GM12878 (cell line): ENCODE measurements at regions not wholly inside any gene's neighbourhood (a gene's known extent, or its start where the extent isn't known, plus 50 kb on each side); places are given as distances from the start of the nearest gene placed in this dataset.

Source experiments
- ATAC-seq: fragments of 200-7000 bp; cut with Tn5 transposase; 3 replicates; pipeline ENCODE4 v1.9.1; 2020; ENCODE audit warnings: mild to moderate bottlenecking, moderate library complexity
- BruUV-seq: library from RNA; stranded (reverse); fragments of 400-500 nt; replicated peaks from 2 replicates; lab custom pipeline; 2021; lab: Mats Ljungman, UMichigan
- CTCF ChIA-PET: fragments of 300-600 bp; sonication (Branson Sonifier 250); formaldehyde crosslinking; extraction: SDS; loops from one replicate; lab custom pipeline; 2021; ENCODE audit warnings: inconsistent platforms; lab: Yijun Ruan, JAX
- POLR2A ChIA-PET: fragments of 350-600 bp; formaldehyde crosslinking; extraction: SDS; loops from one replicate; lab custom pipeline; 2021; ENCODE audit warnings: inconsistent platforms; lab: Charles Lee
- RAD21 ChIA-PET: fragments of 300-600 bp; sonication (Branson Sonifier 250); formaldehyde crosslinking; loops from one replicate; lab custom pipeline; 2023; ENCODE audit warnings: antibody characterized with exemption; ENCODE audit not compliant: unreplicated experiment; lab: Charles Lee
- SMC1A ChIA-PET: fragments of 300-600 bp; sonication (Branson Sonifier 250); formaldehyde crosslinking; loops from one replicate; lab custom pipeline; 2023; ENCODE audit not compliant: unreplicated experiment, uncharacterized antibody; lab: Charles Lee
- DNase-seq: peaks from one replicate; pipeline ENCODE4 v3.0.0-alpha.2; 2011; ENCODE audit warnings: low read depth, low spot score
- FAIRE-seq: peaks from 3 replicates; lab custom pipeline; 2011; peaks lifted over from hg19 to GRCh38; lab: Jason Lieb, UNC
- H2AFZ ChIP-seq: 2 replicates; pipeline ENCODE4 v1.6.0; 2011; ENCODE audit warnings: low read depth, low read length, control low read depth; ENCODE audit not compliant: control insufficient read depth
- H3K27ac ChIP-seq: 2 replicates; pipeline ENCODE4 v1.5.1; 2011; ENCODE audit warnings: control low read depth; ENCODE audit not compliant: control insufficient read depth, insufficient read depth
- H3K27me3 ChIP-seq, 2 experiments: replicated peaks in 1 of 2; 2 replicates each; pipeline versions ENCODE4 v1.6.0 to v1.6.1; 2011; ENCODE audit warnings: low read length in 1 of 2; ENCODE audit not compliant: control insufficient read depth in 2 of 2, insufficient read depth in 2 of 2
- H3K36me3 ChIP-seq, 2 experiments: 2 replicates each; pipeline ENCODE4 v1.5.1; 2011; ENCODE audit warnings: low read length in 1 of 2; ENCODE audit not compliant: control insufficient read depth in 2 of 2, insufficient read depth in 2 of 2
- H3K4me1 ChIP-seq: 2 replicates; pipeline ENCODE4 v1.6.1; 2011; ENCODE audit warnings: mild to moderate bottlenecking, low read length, moderate library complexity, mixed read lengths; ENCODE audit not compliant: control insufficient read depth, insufficient read depth
- H3K4me2 ChIP-seq: 2 replicates; pipeline ENCODE4 v1.6.0; 2011; ENCODE audit warnings: control low read depth; ENCODE audit not compliant: control insufficient read depth, insufficient read depth
- H3K4me3 ChIP-seq: fragments of 200-600 bp; sonication (generic); 2 replicates; pipeline ENCODE4 v1.5.1; 2016
- H3K79me2 ChIP-seq: 2 replicates; pipeline ENCODE4 v1.6.0; 2011; ENCODE audit warnings: low read length; ENCODE audit not compliant: control insufficient read depth, insufficient read depth
- H3K9ac ChIP-seq: 2 replicates; pipeline ENCODE4 v1.8.0; 2011; ENCODE audit warnings: low read length, control low read depth, mixed read lengths; ENCODE audit not compliant: control insufficient read depth, insufficient read depth
- H3K9me3 ChIP-seq: replicated peaks from 3 replicates; pipeline ENCODE4 v1.5.1; 2011; ENCODE audit warnings: mild to moderate bottlenecking, low read length; ENCODE audit not compliant: control insufficient read depth, insufficient read depth
- H4K20me1 ChIP-seq: 2 replicates; pipeline ENCODE4 v1.6.0; 2011; ENCODE audit not compliant: control insufficient read depth, insufficient read depth
- CEBPB ChIP-seq, 2 experiments: fragments of 150-350 bp in 1 of 2; IDR thresholded peaks; 2 replicates each; pipeline ENCODE4 v1.6.1; 2012 to 2014; ENCODE audit warnings: low read depth in 2 of 2, low read length in 2 of 2, borderline replicate concordance in 1 of 2, inconsistent platforms in 1 of 2
- CREM ChIP-seq: IDR thresholded peaks from 2 replicates; pipeline ENCODE4 v1.6.1; 2014; ENCODE audit warnings: antibody characterized with exemption, low read depth
- EED ChIP-seq: sonication (generic); IDR thresholded peaks from 2 replicates; pipeline ENCODE4 v1.6.1; 2016; ENCODE audit warnings: antibody characterized with exemption, low read depth
- EP300 ChIP-seq, 2 experiments: fragments of 150-350 bp in 1 of 2; IDR thresholded peaks; 2 replicates each; pipeline ENCODE4 v1.6.1; 2011 to 2012; ENCODE audit warnings: low read depth in 2 of 2, low read length in 2 of 2, borderline replicate concordance in 1 of 2, improper control_type of control experiment in 1 of 2, inconsistent platforms in 1 of 2; ENCODE audit not compliant: control insufficient read depth in 1 of 2
- FOXK2 ChIP-seq: fragments of 450-650 bp; IDR thresholded peaks from 2 replicates; pipeline ENCODE4 v1.6.1; 2017; ENCODE audit warnings: mild to moderate bottlenecking, moderate library complexity
- HDGF ChIP-seq: fragments of 450-650 bp; IDR thresholded peaks from 2 replicates; pipeline ENCODE4 v1.6.1; 2016; ENCODE audit warnings: antibody characterized with exemption
- KAT2A ChIP-seq: conservative IDR thresholded peaks from 2 replicates; pipeline ENCODE4 v1.6.1; 2011; ENCODE audit warnings: low read depth, low read length; ENCODE audit not compliant: control insufficient read depth
- MTA2 ChIP-seq: fragments of 450-650 bp; IDR thresholded peaks from 2 replicates; pipeline ENCODE4 v1.6.1; 2016; ENCODE audit warnings: low read depth, mild to moderate bottlenecking, moderate library complexity
- RB1 ChIP-seq: fragments of 450-650 bp; formaldehyde crosslinking; IDR thresholded peaks from 2 replicates; pipeline ENCODE4 v1.6.1; 2017; ENCODE audit warnings: mild to moderate bottlenecking, borderline replicate concordance
- RUNX3 ChIP-seq: IDR thresholded peaks from 2 replicates; pipeline ENCODE4 v1.6.1; 2012; ENCODE audit warnings: low read length, inconsistent platforms
- SMAD5 ChIP-seq: IDR thresholded peaks from 2 replicates; pipeline ENCODE4 v1.6.1; 2016; ENCODE audit warnings: antibody characterized with exemption, low read depth
- SREBF2 ChIP-seq: IDR thresholded peaks from 2 replicates; pipeline ENCODE4 v1.6.1; 2012; ENCODE audit warnings: mild to moderate bottlenecking, low read length
- ZNF24 ChIP-seq: fragments of 450-650 bp; IDR thresholded peaks from 2 replicates; pipeline ENCODE4 v1.6.1; 2017; ENCODE audit warnings: antibody characterized with exemption, mild to moderate bottlenecking
- WGBS: methylation state at CpG from one replicate; pipeline ENCODE4 v1.1.6; 2016; ENCODE audit warnings: low lambda C conversion rate; ENCODE audit not compliant: insufficient replicate concordance, insufficient coverage; ENCODE audit errors: missing lambda C conversion rate; 5-methylcytosine and 5-hydroxymethylcytosine counted together
- in situ Hi-C: fragments of 300-500 bp; cut with MboI; formaldehyde crosslinking; loops from 9 replicates; pipeline ENCODE4 v1.14.3; 2018; ENCODE audit warnings: mixed read lengths
- intact Hi-C: fragments of 100-400 bp; cut with micrococcal nuclease; formaldehyde crosslinking; loops from one replicate; pipeline ENCODE4 v1.14.2; 2022; ENCODE audit not compliant: unreplicated experiment

- ChIA-PET SMC1A (no interaction called here), CTCF (interaction anchor here (0.6 kb wide), 1 partner anchor 334 kb away, joined by 3 read pairs; no protein-coding TSS in a partner anchor), RAD21 (no interaction called here), POLR2A (no interaction called here)
- FAIRE-seq: no peak
- H3K4me3 ChIP-seq: no peak overlapping the region
- in situ Hi-C loops (no loop called here), intact Hi-C loops (no loop called here)
- no peak for TF ChIP-seq EP300 (IDR thresholded peaks at IDR 0.05; ENCODE audit: borderline replicate concordance in 1 of 2, control insufficient read depth in 1 of 2, low read depth in 2 of 2, low read length in 2 of 2)
- no peak for TF ChIP-seq ZNF24
- TF ChIP-seq RB1: no peak
- no peak for TF ChIP-seq SMAD5
- no peak for TF ChIP-seq MTA2
- no peak for TF ChIP-seq SREBF2
- TF ChIP-seq CEBPB (IDR thresholded peaks at IDR 0.05; ENCODE audit: borderline replicate concordance in 1 of 2, low read depth in 2 of 2, low read length in 2 of 2): no peak
- no peak for TF ChIP-seq RUNX3
- no peak for TF ChIP-seq CREM
- no peak for TF ChIP-seq FOXK2
- TF ChIP-seq KAT2A: no peak
- TF ChIP-seq EED: no peak
- TF ChIP-seq HDGF: no peak
- H3K9me3 ChIP-seq: no peaks in the 10 kb centered on the region
- no peak for DNase-seq
- no peak overlapping the region for H3K4me2 ChIP-seq
- H4K20me1 ChIP-seq: no peaks in the 10 kb centered on the region
- H3K4me1 ChIP-seq: no peaks in the 10 kb centered on the region
- no peak overlapping the region for H2AFZ ChIP-seq
- ATAC-seq: no peak
- H3K27me3 ChIP-seq: no peaks in the 10 kb centered on the region
- 58% methylated on average over 24 of the region's 24 CpGs for WGBS
- H3K36me3 ChIP-seq: no peaks in the 10 kb centered on the region
- no peak overlapping the region for H3K27ac ChIP-seq
- no TSS peak for BruUV-seq
- no peaks in the 10 kb centered on the region for H3K79me2 ChIP-seq
- no peak overlapping the region for H3K9ac ChIP-seq
Measured at GRCh38 chr1:43035821-43036741, 77.4 kb upstream of the SLC2A1 start.
